ENCODE measurements at regions not wholly inside any gene's neighbourhood (a gene's known extent, or its start where the extent isn't known, plus 50 kb on each side); places are given as distances from the start of the nearest gene placed in this dataset.

GRCh38 chr20:4600308-4601014 lies 85.8 kb upstream of the PRNP start:
- H3K27me3 ChIP-seq (ENCODE audit: control insufficient read depth, insufficient read depth, low read length), result no peaks in the 10 kb centered on the region
- no peaks in the 10 kb centered on the region for H3K36me3 ChIP-seq (ENCODE audit: control insufficient read depth, insufficient read depth, low read length)
- DNase-seq (ENCODE audit: low read depth) (no peak), FAIRE-seq (no peak)
- TF ChIP-seq, protein P1, sequence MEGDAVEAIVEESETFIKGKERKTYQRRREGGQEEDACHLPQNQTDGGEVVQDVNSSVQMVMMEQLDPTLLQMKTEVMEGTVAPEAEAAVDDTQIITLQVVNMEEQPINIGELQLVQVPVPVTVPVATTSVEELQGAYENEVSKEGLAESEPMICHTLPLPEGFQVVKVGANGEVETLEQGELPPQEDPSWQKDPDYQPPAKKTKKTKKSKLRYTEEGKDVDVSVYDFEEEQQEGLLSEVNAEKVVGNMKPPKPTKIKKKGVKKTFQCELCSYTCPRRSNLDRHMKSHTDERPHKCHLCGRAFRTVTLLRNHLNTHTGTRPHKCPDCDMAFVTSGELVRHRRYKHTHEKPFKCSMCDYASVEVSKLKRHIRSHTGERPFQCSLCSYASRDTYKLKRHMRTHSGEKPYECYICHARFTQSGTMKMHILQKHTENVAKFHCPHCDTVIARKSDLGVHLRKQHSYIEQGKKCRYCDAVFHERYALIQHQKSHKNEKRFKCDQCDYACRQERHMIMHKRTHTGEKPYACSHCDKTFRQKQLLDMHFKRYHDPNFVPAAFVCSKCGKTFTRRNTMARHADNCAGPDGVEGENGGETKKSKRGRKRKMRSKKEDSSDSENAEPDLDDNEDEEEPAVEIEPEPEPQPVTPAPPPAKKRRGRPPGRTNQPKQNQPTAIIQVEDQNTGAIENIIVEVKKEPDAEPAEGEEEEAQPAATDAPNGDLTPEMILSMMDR (IDR thresholded peaks at IDR 0.05; ENCODE audit: insufficient read depth, low read length, severe bottlenecking), result no peak
- H3K4me3 ChIP-seq (ENCODE audit: low read depth, low read length), result no peak overlapping the region

DNA sequence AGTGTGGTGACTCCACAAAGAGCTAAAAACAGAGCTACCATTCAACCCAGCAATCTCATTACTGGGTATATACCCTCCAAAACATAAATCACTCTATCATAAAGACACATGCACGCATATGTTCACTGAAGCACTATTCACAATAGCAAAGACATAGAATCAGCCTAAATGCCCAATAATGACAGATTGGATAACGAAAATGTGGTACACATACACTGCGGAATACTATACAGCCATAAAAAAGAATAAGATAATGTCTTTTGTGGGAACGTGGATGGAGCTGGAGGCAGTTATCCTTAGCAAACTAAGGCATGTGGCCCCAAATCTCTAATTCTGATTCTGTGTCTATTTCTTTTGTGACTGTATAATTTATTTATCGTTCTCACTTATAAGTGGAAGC lies 89.0 kb upstream of the PRNP start:
- TF ChIP-seq, protein P1 (IDR thresholded peaks at IDR 0.05; ENCODE audit: insufficient read depth, low read length, severe bottlenecking), result no peak
- no peaks in the 10 kb centered on the region for H3K27me3 ChIP-seq (ENCODE audit: control insufficient read depth, insufficient read depth, low read length)
- H3K36me3 ChIP-seq (ENCODE audit: control insufficient read depth, insufficient read depth, low read length), result no peaks in the 10 kb centered on the region
- FAIRE-seq (no peak), DNase-seq (ENCODE audit: low read depth) (no peak)
- H3K4me3 ChIP-seq (ENCODE audit: low read depth, low read length), result no peak overlapping the region

GRCh38 chr20:4593149-4593525 lies 93.1 kb upstream of the PRNP start:
- Histone ChIP-seq H3K27me3 (ENCODE audit: control insufficient read depth, insufficient read depth, low read length) (no peaks in the 10 kb centered on the region), H3K4me3 (ENCODE audit: low read depth, low read length) (no peak overlapping the region), H3K36me3 (ENCODE audit: control insufficient read depth, insufficient read depth, low read length) (no peaks in the 10 kb centered on the region)
- FAIRE-seq, result no peak
- no peak for DNase-seq (ENCODE audit: low read depth)
- TF ChIP-seq, protein P1 (IDR thresholded peaks at IDR 0.05; ENCODE audit: insufficient read depth, low read length, severe bottlenecking), result no peak

- FAIRE-seq (no peak), DNase-seq (ENCODE audit: low read depth) (peak; percentile 35)
Observed at GRCh38 chr20:4592316-4593148, 93.7 kb upstream of the PRNP start.

DNA sequence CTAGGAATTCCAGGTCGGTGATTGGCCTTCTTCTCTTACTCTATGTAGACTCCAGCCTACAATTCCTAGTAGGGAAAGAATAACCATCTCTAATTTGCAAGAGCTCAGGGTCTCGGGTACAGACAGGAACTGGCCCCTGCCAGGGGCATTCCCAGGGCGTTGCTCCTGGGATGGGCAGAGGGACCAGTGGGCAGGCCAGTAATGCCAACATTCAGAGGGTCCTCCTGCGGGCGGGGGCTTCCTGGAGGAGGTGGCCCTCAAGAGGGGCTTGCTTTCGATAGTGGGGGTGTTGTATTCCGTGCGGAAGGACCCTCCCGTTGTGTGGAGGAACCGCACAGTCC lies 94.3 kb upstream of the PRNP start:
- TF ChIP-seq, protein P1 (IDR thresholded peaks at IDR 0.05; ENCODE audit: insufficient read depth, low read length, severe bottlenecking), result no peak
- DNase-seq (ENCODE audit: low read depth) (no peak), FAIRE-seq (no peak)
- no peaks in the 10 kb centered on the region for H3K27me3 ChIP-seq (ENCODE audit: control insufficient read depth, insufficient read depth, low read length)
- no peaks in the 10 kb centered on the region for H3K36me3 ChIP-seq (ENCODE audit: control insufficient read depth, insufficient read depth, low read length)
- H3K4me3 ChIP-seq (ENCODE audit: low read depth, low read length), result no peak overlapping the region

More at GRCh38 chr20:4592316-4593148, 93.7 kb upstream of the PRNP start:
- Histone ChIP-seq H3K27me3 (ENCODE audit: control insufficient read depth, insufficient read depth, low read length) (no peaks in the 10 kb centered on the region), H3K4me3 (ENCODE audit: low read depth, low read length) (peak overlapping the region; percentile 33), H3K36me3 (ENCODE audit: control insufficient read depth, insufficient read depth, low read length) (no peaks in the 10 kb centered on the region)
- TF ChIP-seq, protein P1 (IDR thresholded peaks at IDR 0.05; ENCODE audit: insufficient read depth, low read length, severe bottlenecking), result peak; percentile 86

All from bronchial epithelial cell (primary cell).